IMR-90 (cell line): ENCODE measurements at regions not wholly inside any gene's neighbourhood (a gene's known extent, or its start where the extent isn't known, plus 50 kb on each side); places are given as distances from the start of the nearest gene placed in this dataset.

Experiments used
- ATAC-seq: fragments of 200-7000 bp; cut with Tn5 transposase; 2 replicates; pipeline ENCODE4 v1.9.1; 2020; ENCODE audit warnings: low read depth, mild to moderate bottlenecking, moderate library complexity
- BruUV-seq: library from RNA; stranded (reverse); fragments of 400-500 nt; replicated peaks from 2 replicates; lab custom pipeline; 2021; lab: Mats Ljungman, UMichigan
- CTCF ChIA-PET: fragments of 300-600 bp; formaldehyde crosslinking; extraction: SDS; loops from one replicate; lab custom pipeline; 2021; ENCODE audit warnings: antibody characterized with exemption; lab: Yijun Ruan, JAX
- POLR2A ChIA-PET: fragments of 300-600 bp; sonication (Branson Sonifier 250); formaldehyde crosslinking; loops from one replicate; lab custom pipeline; 2022; ENCODE audit warnings: antibody characterized with exemption; ENCODE audit not compliant: unreplicated experiment; lab: Charles Lee
- DNase-seq: peaks from one replicate; pipeline ENCODE4 v3.0.0; 2013
- H2AFZ ChIP-seq: replicated peaks from 2 replicates; pipeline ENCODE3; 2013; ENCODE audit warnings: low read length, mild to moderate bottlenecking; ENCODE audit not compliant: poor library complexity
- H2AK5ac ChIP-seq: 2 replicates; pipeline ENCODE4 v1.6.1; 2013; ENCODE audit warnings: low read depth, low read length, inconsistent platforms
- H2AK9ac ChIP-seq: replicated peaks from 2 replicates; pipeline ENCODE3; 2013; ENCODE audit warnings: mild to moderate bottlenecking, low read depth, low read length, moderate library complexity; ENCODE audit not compliant: poor library complexity
- H2BK120ac ChIP-seq: 2 replicates; pipeline ENCODE4 v1.6.1; 2013; ENCODE audit warnings: low read depth, low read length, inconsistent platforms
- H2BK15ac ChIP-seq: 3 replicates; pipeline ENCODE4 v1.6.1; 2013; ENCODE audit warnings: low read depth, low read length, inconsistent platforms
- H2BK20ac ChIP-seq: 2 replicates; pipeline ENCODE4 v1.6.1; 2013; ENCODE audit warnings: low read depth, mild to moderate bottlenecking, inconsistent platforms, low read length, moderate library complexity
- H2BK5ac ChIP-seq: 2 replicates; pipeline ENCODE4 v1.6.1; 2013; ENCODE audit warnings: mild to moderate bottlenecking, low read depth, low read length, inconsistent platforms; ENCODE audit not compliant: poor library complexity, severe bottlenecking
- H3K14ac ChIP-seq: replicated peaks from 2 replicates; pipeline ENCODE4 v1.6.1; 2013; ENCODE audit warnings: low read depth, low read length, inconsistent platforms
- H3K18ac ChIP-seq: 2 replicates; pipeline ENCODE4 v1.6.1; 2013; ENCODE audit warnings: low read depth, low read length, control low read depth
- H3K23ac ChIP-seq: 2 replicates; pipeline ENCODE4 v1.6.1; 2013; ENCODE audit warnings: low read depth, low read length, inconsistent platforms
- H3K27ac ChIP-seq: 2 replicates; pipeline ENCODE4 v1.5.1; 2013; ENCODE audit warnings: mild to moderate bottlenecking, control low read depth, low read length; ENCODE audit not compliant: insufficient read depth
- H3K27me3 ChIP-seq: 2 replicates; pipeline ENCODE4 v1.6.1; 2013; ENCODE audit warnings: low read length; ENCODE audit not compliant: control insufficient read depth, insufficient read depth
- H3K36me3 ChIP-seq: 2 replicates; pipeline ENCODE4 v1.6.1; 2013; ENCODE audit warnings: low read length, mixed read lengths; ENCODE audit not compliant: control insufficient read depth, insufficient read depth
- H3K4ac ChIP-seq: 2 replicates; pipeline ENCODE4 v1.6.1; 2013; ENCODE audit warnings: low read depth, low read length, inconsistent platforms
- H3K4me1 ChIP-seq: 2 replicates; pipeline ENCODE4 v1.6.1; 2013; ENCODE audit warnings: low read length, mixed read lengths; ENCODE audit not compliant: control insufficient read depth, insufficient read depth
- H3K4me2 ChIP-seq: 2 replicates; pipeline ENCODE4 v1.6.1; 2013; ENCODE audit warnings: low read depth, mild to moderate bottlenecking, control low read depth, low read length, moderate library complexity
- H3K4me3 ChIP-seq: 2 replicates; pipeline ENCODE4 v1.5.1; 2013; ENCODE audit warnings: low read depth, mild to moderate bottlenecking, control low read depth, low read length, moderate library complexity; ENCODE audit not compliant: insufficient read depth
- H3K56ac ChIP-seq: 2 replicates; pipeline ENCODE4 v1.6.1; 2013; ENCODE audit warnings: low read length, inconsistent platforms; ENCODE audit not compliant: insufficient read depth; ENCODE audit errors: extremely low read depth
- H3K79me1 ChIP-seq, 2 experiments: 2 replicates each; pipeline ENCODE4 v1.6.1; 2013; ENCODE audit warnings: low read length in 2 of 2, inconsistent platforms in 1 of 2, low read depth in 1 of 2
- H3K9ac ChIP-seq: 2 replicates; pipeline ENCODE4 v1.6.1; 2013; ENCODE audit warnings: low read depth, low read length, control low read depth
- H3K9me1 ChIP-seq: 2 replicates; pipeline ENCODE4 v1.6.1; 2013; ENCODE audit warnings: low read length, inconsistent platforms; ENCODE audit not compliant: insufficient read depth
- H3K9me3 ChIP-seq: 2 replicates; pipeline ENCODE4 v1.6.1; 2013; ENCODE audit warnings: low read length; ENCODE audit not compliant: control insufficient read depth, insufficient read depth
- H4K20me1 ChIP-seq: 2 replicates; pipeline ENCODE4 v1.6.1; 2013; ENCODE audit warnings: low read length, inconsistent platforms; ENCODE audit not compliant: insufficient read depth
- H4K5ac ChIP-seq: 2 replicates; pipeline ENCODE4 v1.6.1; 2013; ENCODE audit warnings: mild to moderate bottlenecking, low read depth, low read length, control low read depth
- H4K8ac ChIP-seq, 2 experiments: 2 replicates each; pipeline ENCODE4 v1.6.1; 2013; ENCODE audit warnings: low read depth in 2 of 2, low read length in 2 of 2, control low read depth in 1 of 2, inconsistent platforms in 1 of 2
- H4K91ac ChIP-seq: 2 replicates; pipeline ENCODE4 v1.6.1; 2013; ENCODE audit warnings: low read depth, low read length, inconsistent platforms; ENCODE audit not compliant: insufficient read depth
- CEBPB ChIP-seq: IDR thresholded peaks from 2 replicates; pipeline ENCODE4 v1.6.1; 2012; ENCODE audit warnings: low read depth, low read length, improper control_type of control experiment
- CHD1 ChIP-seq: IDR thresholded peaks from 2 replicates; pipeline ENCODE4 v1.6.1; 2012; ENCODE audit warnings: low read depth, low read length, improper control_type of control experiment
- FOS ChIP-seq: fragments of 150-350 bp; IDR thresholded peaks from 2 replicates; pipeline ENCODE4 v1.6.1; 2016; ENCODE audit warnings: low read depth, low read length
- MXI1 ChIP-seq: IDR thresholded peaks from 2 replicates; pipeline ENCODE4 v1.6.1; 2012; ENCODE audit warnings: low read depth, mild to moderate bottlenecking, low read length, moderate library complexity, borderline replicate concordance
- RAD21 ChIP-seq: IDR thresholded peaks from 2 replicates; pipeline ENCODE4 v1.6.1; 2012; ENCODE audit warnings: low read length, improper control_type of control experiment
- RCOR1 ChIP-seq: IDR thresholded peaks from 2 replicates; pipeline ENCODE4 v1.6.1; 2012; ENCODE audit warnings: mild to moderate bottlenecking, low read length, improper control_type of control experiment; ENCODE audit not compliant: insufficient replicate concordance
- RFX5 ChIP-seq: IDR thresholded peaks from 2 replicates; pipeline ENCODE4 v1.8.0; 2012; ENCODE audit warnings: low read depth, mild to moderate bottlenecking, low read length, moderate library complexity
- SMC3 ChIP-seq: fragments of 150-350 bp; IDR thresholded peaks from 2 replicates; pipeline ENCODE4 v1.6.1; 2016; ENCODE audit warnings: low read depth, mild to moderate bottlenecking, antibody characterized with exemption, low read length, moderate library complexity
- USF2 ChIP-seq: fragments of 150-350 bp; IDR thresholded peaks from 2 replicates; pipeline ENCODE4 v1.6.1; 2017; ENCODE audit warnings: mild to moderate bottlenecking, antibody characterized with exemption, low read length, low read depth
- WGBS, 2 experiments: methylation state at CpG; one replicate each; pipeline versions ENCODE4 v1.1.5 to v1.1.7; 2013; ENCODE audit warnings: missing lambda C conversion rate in 2 of 2; ENCODE audit not compliant: insufficient read length in 1 of 2; ENCODE audit errors: extremely low coverage in 2 of 2; 5-methylcytosine and 5-hydroxymethylcytosine counted together
- dilution Hi-C: fragments of 300-500 bp; cut with HindIII; formaldehyde crosslinking; loops from one replicate; pipeline ENCODE4 v1.14.3; 2018; ENCODE audit warnings: low sequenced_read_pairs; ENCODE audit not compliant: unreplicated experiment
- in situ Hi-C: fragments of 300-500 bp; cut with MboI; formaldehyde crosslinking; loops from 3 replicates; pipeline ENCODE4 v1.14.3; 2019; ENCODE audit warnings: low sequenced_read_pairs, inconsistent platforms, mixed read lengths
- intact Hi-C: fragments of 100-400 bp; cut with micrococcal nuclease; formaldehyde crosslinking; loops from 2 replicates; pipeline ENCODE4 v1.10.0; 2022

GRCh38 chr2:83071352-83071751 lies 1387.7 kb downstream of the SUCLG1 start:
- no peaks in the 10 kb centered on the region for H3K27me3 ChIP-seq
- DNase-seq (no peak), ATAC-seq (no peak)
- in situ Hi-C loops, result no loop called here
- H3K27ac ChIP-seq, result no peak overlapping the region
- H3K4ac ChIP-seq, result no peak overlapping the region
- H3K18ac ChIP-seq, result no peak overlapping the region
- H3K4me1 ChIP-seq, result no peaks in the 10 kb centered on the region
- no peak overlapping the region for H4K5ac ChIP-seq
- WGBS, 2 experiments, result 79% methylated on average over 2 of the region's 5 CpGs; no CpG with 5 or more reads in 1 of the 2 experiments
- no peak overlapping the region for H3K4me2 ChIP-seq
- H3K4me3 ChIP-seq, result no peak overlapping the region
- no peak overlapping the region for H3K14ac ChIP-seq
- intact Hi-C loops, result no loop called here
- no peak overlapping the region for H2BK15ac ChIP-seq
- CTCF ChIA-PET, result no interaction called here
- TF ChIP-seq SMC3 (no peak), RFX5 (no peak), MXI1 (no peak), CEBPB (no peak), RAD21 (no peak), CHD1 (no peak), USF2 (no peak), RCOR1 (no peak), FOS (no peak)
- H2BK5ac ChIP-seq, result no peak overlapping the region
- no peak overlapping the region for H3K56ac ChIP-seq
- no peaks in the 10 kb centered on the region for H3K9me1 ChIP-seq
- H2BK120ac ChIP-seq, result no peak overlapping the region
- no peak overlapping the region for H2AFZ ChIP-seq
- no peaks in the 10 kb centered on the region for H3K36me3 ChIP-seq
- H3K9ac ChIP-seq, result no peak overlapping the region
- no peak overlapping the region for H2BK20ac ChIP-seq
- no peak overlapping the region for H2AK5ac ChIP-seq
- no peaks in the 10 kb centered on the region for H3K9me3 ChIP-seq
- dilution Hi-C loops, result no loop called here
- H2AK9ac ChIP-seq, result no peak overlapping the region
- H3K79me1 ChIP-seq, result no peaks in the 10 kb centered on the region
- no peak overlapping the region for H4K91ac ChIP-seq
- no peaks in the 10 kb centered on the region for H4K20me1 ChIP-seq
- BruUV-seq, result no TSS peak
- no peak overlapping the region for H4K8ac ChIP-seq
- H3K23ac ChIP-seq, result no peak overlapping the region
- POLR2A ChIA-PET, result no interaction called here
